GM19452 (cell line): ENCODE measurements at regions not wholly inside any gene's neighbourhood (a gene's known extent, or its start where the extent isn't known, plus 50 kb on each side); places are given as distances from the start of the nearest gene placed in this dataset.

Experiments used
- ATAC-seq: cut with Tn5 transposase; IDR thresholded peaks from one replicate; pipeline ENCODE4 v1.9.1; 2021; ENCODE audit not compliant: unreplicated experiment

GRCh38 chr2:7209757-7210555 lies 292.7 kb downstream of the RNF144A start:
- ATAC-seq, result no peak

- ATAC-seq, result no peak
These were observed 293.5 kb downstream of the RNF144A start for GRCh38 chr2:7210712-7211111.

GRCh38 chr2:7225848-7226247 lies 308.6 kb downstream of the RNF144A start:
- no peak for ATAC-seq

GRCh38 chr2:7226501-7226900 lies 309.3 kb downstream of the RNF144A start:
- ATAC-seq, result no peak

- no peak for ATAC-seq
These were observed 315.9 kb downstream of the RNF144A start for GRCh38 chr2:7233126-7233525.

- no peak for ATAC-seq
These were observed 320.3 kb downstream of the RNF144A start for GRCh38 chr2:7237466-7237865.

GRCh38 chr2:7239078-7239477 lies 321.9 kb downstream of the RNF144A start:
- no peak for ATAC-seq

GRCh38 chr2:7241041-7241745 lies 324.0 kb downstream of the RNF144A start:
- no peak for ATAC-seq

- ATAC-seq, result no peak
These were observed 325.1 kb downstream of the RNF144A start for GRCh38 chr2:7242189-7242867.

- ATAC-seq, result no peak
These were observed 326.1 kb downstream of the RNF144A start for GRCh38 chr2:7243276-7243675.

GRCh38 chr2:7256377-7256776 lies 339.2 kb downstream of the RNF144A start:
- ATAC-seq, result no peak

GRCh38 chr2:7262727-7263126 lies 345.5 kb downstream of the RNF144A start:
- ATAC-seq, result no peak

GRCh38 chr2:7264791-7265190 lies 347.6 kb downstream of the RNF144A start:
- no peak for ATAC-seq

- ATAC-seq, result no peak
These were observed 348.1 kb downstream of the RNF144A start for GRCh38 chr2:7265286-7265685.

- no peak for ATAC-seq
These were observed 352.0 kb downstream of the RNF144A start for GRCh38 chr2:7269106-7269643.

- no peak for ATAC-seq
These were observed 352.8 kb downstream of the RNF144A start for GRCh38 chr2:7270011-7270431.

GRCh38 chr2:7272210-7272609 lies 355.0 kb downstream of the RNF144A start:
- ATAC-seq, result no peak

GRCh38 chr2:7278984-7279383 lies 361.8 kb downstream of the RNF144A start:
- no peak for ATAC-seq

- no peak for ATAC-seq
These were observed 362.3 kb downstream of the RNF144A start for GRCh38 chr2:7279421-7279949.

- ATAC-seq, result no peak
These were observed 363.6 kb downstream of the RNF144A start for GRCh38 chr2:7280790-7281189.
